RWPE1 (cell line): ENCODE measurements at regions not wholly inside any gene's neighbourhood (a gene's known extent, or its start where the extent isn't known, plus 50 kb on each side); places are given as distances from the start of the nearest gene placed in this dataset.

Experiments
- CTCF ChIA-PET: fragments of 350-600 bp; sonication (Branson Sonifier 250); formaldehyde crosslinking; extraction: SDS; loops from one replicate; lab custom pipeline; 2021; lab: Yijun Ruan, JAX
- POLR2A ChIA-PET: fragments of 400-600 bp; formaldehyde crosslinking; extraction: SDS; loops from one replicate; lab custom pipeline; 2020; ENCODE audit warnings: antibody characterized with exemption; ENCODE audit not compliant: low non-redundant PET; lab: Yijun Ruan, JAX
- DNase-seq: peaks from one replicate; pipeline ENCODE4 v3.0.0; 2012; ENCODE audit warnings: low spot score
- H3K27ac ChIP-seq: fragments of 450-650 bp; 2 replicates; pipeline ENCODE4 v1.5.1; 2017
- CTCF ChIP-seq: fragments of 450-650 bp; conservative IDR thresholded peaks from 2 replicates; pipeline ENCODE4 v1.5.1; 2017; ENCODE audit warnings: low read depth, mild to moderate bottlenecking

GRCh38 chr3:66581256-66581655 lies 80.4 kb upstream of the LRIG1 start:
- ChIA-PET CTCF (no interaction called here), POLR2A (no interaction called here)
- H3K27ac ChIP-seq: no peak overlapping the region
- DNase-seq: no peak
- no peak for TF ChIP-seq CTCF

GRCh38 chr3:66582721-66583423 lies 82.0 kb upstream of the LRIG1 start:
- CTCF ChIA-PET: no interaction called here
- H3K27ac ChIP-seq: no peak overlapping the region
- TF ChIP-seq CTCF: no peak
- POLR2A ChIA-PET: no interaction called here
- DNase-seq: no peak

GRCh38 chr3:66583424-66584040 lies 82.7 kb upstream of the LRIG1 start:
- TF ChIP-seq CTCF: no peak
- CTCF ChIA-PET: no interaction called here
- POLR2A ChIA-PET: no interaction called here
- peak; percentile 20 for DNase-seq
- H3K27ac ChIP-seq: no peak overlapping the region

- no peak for TF ChIP-seq CTCF
- ChIA-PET POLR2A (no interaction called here), CTCF (no interaction called here)
- no peak for DNase-seq
- H3K27ac ChIP-seq: no peak overlapping the region
Observed at GRCh38 chr3:66585520-66586095, 84.8 kb upstream of the LRIG1 start.

GRCh38 chr3:66586853-66587252 lies 86.0 kb upstream of the LRIG1 start:
- ChIA-PET POLR2A (no interaction called here), CTCF (no interaction called here)
- DNase-seq: no peak
- no peak for TF ChIP-seq CTCF
- H3K27ac ChIP-seq: no peak overlapping the region

- no peak overlapping the region for H3K27ac ChIP-seq
- no peak for TF ChIP-seq CTCF
- DNase-seq: no peak
- ChIA-PET CTCF (no interaction called here), POLR2A (no interaction called here)
Observed at GRCh38 chr3:66588340-66588847, 87.6 kb upstream of the LRIG1 start.
